Endometrial microvascular endothelial cells (primary cell): ENCODE measurements at regions not wholly inside any gene's neighbourhood (a gene's known extent, or its start where the extent isn't known, plus 50 kb on each side); places are given as distances from the start of the nearest gene placed in this dataset.
"Not testable (repeated sequence)": the region's sequence is repeated elsewhere in the genome, so short reads cannot be mapped to it uniquely, and the experiment has no call there.

Experiments
- in situ Hi-C: cut with HindIII; loops from 2 replicates; pipeline ENCODE4 v1.10.0; 2017; ENCODE audit warnings: low sequenced_read_pairs, low pct_unique_long_range_greater_than_20kb; ENCODE audit errors: inconsistent ontology term

- in situ Hi-C loops, result no loop called here
Observed at GRCh38 chr3:30461311-30461710, 145.1 kb upstream of the TGFBR2 start.

GRCh38 chr3:30462721-30463470 is 143.5 kb upstream of the TGFBR2 start:
- in situ Hi-C loops, result no loop called here

- in situ Hi-C loops, result no loop called here
Observed at GRCh38 chr3:30464381-30464780, 142.0 kb upstream of the TGFBR2 start.

GRCh38 chr3:30465454-30465853 is 140.9 kb upstream of the TGFBR2 start:
- in situ Hi-C loops, result no loop called here

- in situ Hi-C loops, result no loop called here
Observed at GRCh38 chr3:30467596-30468238, 138.7 kb upstream of the TGFBR2 start.

- in situ Hi-C loops, result no loop called here
Observed at GRCh38 chr3:30469133-30469532, 137.3 kb upstream of the TGFBR2 start.

- in situ Hi-C loops, result no loop called here
Observed at GRCh38 chr3:30470496-30470895, 135.9 kb upstream of the TGFBR2 start.

- in situ Hi-C loops, result no loop called here
Observed at GRCh38 chr3:30471066-30471465, 135.3 kb upstream of the TGFBR2 start.

GRCh38 chr3:30471796-30472489 is 134.5 kb upstream of the TGFBR2 start:
- in situ Hi-C loops, result no loop called here

- in situ Hi-C loops, result no loop called here
Observed at GRCh38 chr3:30473374-30474051, 132.9 kb upstream of the TGFBR2 start.

GRCh38 chr3:30474371-30474770 is 132.0 kb upstream of the TGFBR2 start:
- in situ Hi-C loops, result no loop called here

- in situ Hi-C loops, result no loop called here
Observed at GRCh38 chr3:30475038-30475808, 131.2 kb upstream of the TGFBR2 start.

GRCh38 chr3:30475809-30476178 is 130.6 kb upstream of the TGFBR2 start:
- in situ Hi-C loops, result no loop called here

GRCh38 chr3:30476368-30477084 is 129.9 kb upstream of the TGFBR2 start:
- in situ Hi-C loops, result no loop called here

GRCh38 chr3:30477149-30477921 is 129.1 kb upstream of the TGFBR2 start:
- in situ Hi-C loops, result no loop called here

GRCh38 chr3:30479737-30480136 is 126.7 kb upstream of the TGFBR2 start:
- in situ Hi-C loops, result not testable (repeated sequence)

GRCh38 chr3:30480156-30480555 is 126.2 kb upstream of the TGFBR2 start:
- in situ Hi-C loops, result not testable (repeated sequence)

- in situ Hi-C loops, result no loop called here
Observed at GRCh38 chr3:30480587-30480986, 125.8 kb upstream of the TGFBR2 start.
